Mesenchymal stem cell (in vitro differentiated cells and primary cell): ENCODE measurements at regions not wholly inside any gene's neighbourhood (a gene's known extent, or its start where the extent isn't known, plus 50 kb on each side); places are given as distances from the start of the nearest gene placed in this dataset.

Experiments used
- DNase-seq: peaks from one replicate; pipeline ENCODE4 v3.0.0-alpha.2; 2013
- H2AFZ ChIP-seq: one replicate; pipeline ENCODE4 v1.6.1; 2013; ENCODE audit warnings: low read depth, mild to moderate bottlenecking, control low read depth, inconsistent platforms, low read length, moderate library complexity
- H2AK5ac ChIP-seq: 2 replicates; pipeline ENCODE4 v1.6.1; 2013; ENCODE audit warnings: low read length, moderate library complexity, mild to moderate bottlenecking, inconsistent platforms; ENCODE audit not compliant: severe bottlenecking
- H2BK120ac ChIP-seq: one replicate; pipeline ENCODE4 v1.6.1; 2013; ENCODE audit warnings: low read depth, mild to moderate bottlenecking, inconsistent platforms, low read length, moderate library complexity
- H2BK12ac ChIP-seq, 2 experiments: one replicate each; pipeline ENCODE4 v1.6.1; 2013; ENCODE audit warnings: inconsistent platforms in 2 of 2, low read length in 2 of 2, mild to moderate bottlenecking in 2 of 2, moderate library complexity in 2 of 2, control low read depth in 1 of 2
- H2BK15ac ChIP-seq: one replicate; pipeline ENCODE4 v1.6.1; 2013; ENCODE audit warnings: mild to moderate bottlenecking, low read depth, inconsistent platforms; ENCODE audit not compliant: poor library complexity, severe bottlenecking
- H2BK5ac ChIP-seq: 2 replicates; pipeline ENCODE4 v1.6.1; 2013; ENCODE audit warnings: low read depth, mild to moderate bottlenecking, low read length, control low read depth, inconsistent platforms; ENCODE audit not compliant: poor library complexity, severe bottlenecking
- H3K14ac ChIP-seq, 2 experiments: one replicate each; pipeline ENCODE4 v1.6.1; 2013; ENCODE audit warnings: inconsistent platforms in 2 of 2, low read length in 2 of 2, control low read depth in 1 of 2, mild to moderate bottlenecking in 1 of 2, moderate library complexity in 1 of 2
- H3K18ac ChIP-seq, 2 experiments: one replicate each; pipeline ENCODE4 v1.6.1; 2013; ENCODE audit warnings: inconsistent platforms in 2 of 2, low read length in 2 of 2, control low read depth in 1 of 2, low read depth in 1 of 2, mild to moderate bottlenecking in 1 of 2
- H3K23ac ChIP-seq, 2 experiments: one replicate each; pipeline ENCODE4 v1.6.1; 2013; ENCODE audit warnings: inconsistent platforms in 2 of 2, low read length in 2 of 2, mild to moderate bottlenecking in 2 of 2, moderate library complexity in 2 of 2, control low read depth in 1 of 2
- H3K27ac ChIP-seq: 2 replicates; pipeline ENCODE4 v1.5.1; 2013; ENCODE audit warnings: mild to moderate bottlenecking, moderate library complexity, low read length, control low read depth, inconsistent platforms; ENCODE audit not compliant: poor library complexity, severe bottlenecking
- H3K27me3 ChIP-seq, 2 experiments: 2 replicates each; pipeline versions ENCODE4 v1.6.1 to v1.7.0; 2013; ENCODE audit warnings: low read length in 2 of 2, mild to moderate bottlenecking in 2 of 2, moderate library complexity in 2 of 2, control low read depth in 1 of 2, inconsistent platforms in 1 of 2; ENCODE audit not compliant: control insufficient read depth in 1 of 2, insufficient read depth in 1 of 2
- H3K36me3 ChIP-seq, 2 experiments: 2 replicates each; pipeline versions ENCODE4 v1.6.1 to v1.7.0; 2013; ENCODE audit warnings: low read length in 2 of 2, control low read depth in 1 of 2, inconsistent platforms in 1 of 2, low read depth in 1 of 2, mild to moderate bottlenecking in 1 of 2; ENCODE audit not compliant: insufficient read depth in 2 of 2, control insufficient read depth in 1 of 2
- H3K4ac ChIP-seq, 2 experiments: one replicate each; pipeline ENCODE4 v1.6.1; 2013; ENCODE audit warnings: inconsistent platforms in 2 of 2, low read length in 2 of 2, mild to moderate bottlenecking in 2 of 2, moderate library complexity in 2 of 2, control low read depth in 1 of 2, low read depth in 1 of 2
- H3K4me1 ChIP-seq: 2 replicates; pipeline ENCODE4 v1.6.1; 2013; ENCODE audit warnings: low read depth, low read length, control low read depth; ENCODE audit not compliant: control insufficient read depth, insufficient read depth
- H3K4me2 ChIP-seq: 2 replicates; pipeline ENCODE4 v1.6.1; 2013; ENCODE audit warnings: low read length, mild to moderate bottlenecking, inconsistent platforms; ENCODE audit not compliant: poor library complexity, severe bottlenecking
- H3K4me3 ChIP-seq, 2 experiments: 2 replicates each; pipeline versions ENCODE4 v1.5.1 to v1.7.0; 2013; ENCODE audit warnings: low read length in 2 of 2, mild to moderate bottlenecking in 2 of 2, control low read depth in 1 of 2, low read depth in 1 of 2; ENCODE audit not compliant: insufficient read depth in 1 of 2
- H3K79me1 ChIP-seq: replicated peaks from 2 replicates; pipeline ENCODE4 v1.6.1; 2013; ENCODE audit warnings: mild to moderate bottlenecking, control low read depth, low read length, inconsistent platforms; ENCODE audit not compliant: poor library complexity, severe bottlenecking
- H3K9ac ChIP-seq: 2 replicates; pipeline ENCODE4 v1.7.0; 2013; ENCODE audit warnings: mild to moderate bottlenecking, low read length, moderate library complexity
- H3K9me3 ChIP-seq: 2 replicates; pipeline ENCODE4 v1.7.0; 2013; ENCODE audit warnings: mild to moderate bottlenecking, low read length; ENCODE audit not compliant: control insufficient read depth
- H4K8ac ChIP-seq: one replicate; pipeline ENCODE4 v1.6.1; 2013; ENCODE audit warnings: inconsistent platforms, mild to moderate bottlenecking, low read length, moderate library complexity
- H4K91ac ChIP-seq: one replicate; pipeline ENCODE4 v1.6.1; 2013; ENCODE audit warnings: mild to moderate bottlenecking, low read length, inconsistent platforms
- WGBS: methylation state at CpG from one replicate; pipeline ENCODE4 v1.1.7; 2013; ENCODE audit warnings: mixed read lengths; 5-methylcytosine and 5-hydroxymethylcytosine counted together

DNA sequence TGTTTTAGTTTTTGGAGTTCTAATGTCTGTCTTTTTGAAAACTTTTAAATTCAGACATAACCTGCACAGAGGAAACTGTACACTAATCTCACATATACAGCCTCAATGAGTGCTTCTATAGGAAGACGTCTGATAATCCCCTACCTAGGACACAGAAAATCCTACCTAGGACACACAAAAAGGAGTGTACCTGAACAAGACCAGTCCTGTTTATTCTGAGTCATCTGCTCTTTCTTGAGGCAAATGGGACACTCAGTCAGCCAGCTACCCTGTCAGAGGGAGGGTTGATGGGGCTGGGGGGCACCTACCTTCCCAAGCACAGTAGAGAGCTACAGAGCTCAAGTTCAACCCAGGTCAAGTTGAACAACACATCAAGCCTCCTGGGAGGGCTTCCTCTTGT lies 346.6 kb upstream of the NCAM1 start:
- no peak overlapping the region for H2AK5ac ChIP-seq
- H3K27me3 ChIP-seq: no peaks in the 10 kb centered on the region
- H3K4me1 ChIP-seq: no peaks in the 10 kb centered on the region
- no peak overlapping the region for H3K14ac ChIP-seq
- no peak overlapping the region for H3K18ac ChIP-seq
- H3K4ac ChIP-seq: no peak overlapping the region
- H2BK15ac ChIP-seq: no peak overlapping the region
- no peak overlapping the region for H2AFZ ChIP-seq
- H4K91ac ChIP-seq: no peak overlapping the region
- no peak overlapping the region for H4K8ac ChIP-seq
- H3K4me2 ChIP-seq: no peak overlapping the region
- no peak overlapping the region for H3K9ac ChIP-seq
- H3K23ac ChIP-seq: no peak overlapping the region
- H2BK12ac ChIP-seq: no peak overlapping the region
- no peaks in the 10 kb centered on the region for H3K9me3 ChIP-seq
- H3K79me1 ChIP-seq: no peaks in the 10 kb centered on the region
- no peak overlapping the region for H3K4me3 ChIP-seq
- DNase-seq: no peak
- H3K27ac ChIP-seq: no peak overlapping the region
- no peak overlapping the region for H2BK120ac ChIP-seq
- no peaks in the 10 kb centered on the region for H3K36me3 ChIP-seq
- H2BK5ac ChIP-seq: no peak overlapping the region
- 92% methylated on average over 1 of the region's 1 CpG for whole genome bisulfite sequencing

DNA sequence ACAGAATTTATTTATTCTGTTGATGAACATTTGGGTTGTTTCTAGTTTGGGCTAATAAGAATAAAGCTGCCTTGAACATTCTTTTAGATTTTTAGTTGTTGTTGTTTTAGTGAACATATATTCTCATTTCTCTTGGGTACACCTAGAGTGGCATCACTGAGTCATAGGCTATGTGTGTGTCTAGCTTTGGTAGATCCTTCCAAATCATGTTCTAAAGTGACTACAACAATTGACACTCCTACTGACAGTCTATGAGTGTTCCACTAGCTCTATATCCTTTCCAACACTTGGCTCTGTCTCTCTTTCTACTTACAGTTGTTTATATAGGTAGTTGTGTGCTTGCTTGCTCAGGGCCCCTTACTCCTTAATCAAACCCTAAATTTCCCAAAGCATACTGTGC lies 346.0 kb upstream of the NCAM1 start:
- no peak overlapping the region for H3K4me3 ChIP-seq
- H3K18ac ChIP-seq: no peak overlapping the region
- no peak overlapping the region for H3K23ac ChIP-seq
- H2BK5ac ChIP-seq: no peak overlapping the region
- no peaks in the 10 kb centered on the region for H3K27me3 ChIP-seq
- no peak overlapping the region for H2BK12ac ChIP-seq
- no peaks in the 10 kb centered on the region for H3K79me1 ChIP-seq
- no peak overlapping the region for H3K4me2 ChIP-seq
- no peak overlapping the region for H2BK120ac ChIP-seq
- H2AFZ ChIP-seq: no peak overlapping the region
- no peaks in the 10 kb centered on the region for H3K9me3 ChIP-seq
- no peak overlapping the region for H3K14ac ChIP-seq
- H2BK15ac ChIP-seq: no peak overlapping the region
- H3K36me3 ChIP-seq: no peaks in the 10 kb centered on the region
- no peak overlapping the region for H4K91ac ChIP-seq
- H4K8ac ChIP-seq: no peak overlapping the region
- no peak overlapping the region for H3K4ac ChIP-seq
- H3K4me1 ChIP-seq: no peaks in the 10 kb centered on the region
- H3K9ac ChIP-seq: no peak overlapping the region
- H2AK5ac ChIP-seq: no peak overlapping the region
- no peak overlapping the region for H3K27ac ChIP-seq
- no peak for DNase-seq

- no peaks in the 10 kb centered on the region for H3K9me3 ChIP-seq
- H3K36me3 ChIP-seq: no peaks in the 10 kb centered on the region
- no peak overlapping the region for H2AK5ac ChIP-seq
- H3K18ac ChIP-seq: no peak overlapping the region
- H3K4ac ChIP-seq: no peak overlapping the region
- no peak overlapping the region for H3K4me2 ChIP-seq
- no peak overlapping the region for H2BK120ac ChIP-seq
- no peak overlapping the region for H3K14ac ChIP-seq
- no peak overlapping the region for H2AFZ ChIP-seq
- H3K27ac ChIP-seq: no peak overlapping the region
- H3K4me1 ChIP-seq: no peaks in the 10 kb centered on the region
- H2BK15ac ChIP-seq: no peak overlapping the region
- H2BK12ac ChIP-seq: no peak overlapping the region
- H3K4me3 ChIP-seq: no peak overlapping the region
- no peak overlapping the region for H4K8ac ChIP-seq
- H3K79me1 ChIP-seq: no peaks in the 10 kb centered on the region
- no peak overlapping the region for H4K91ac ChIP-seq
- H2BK5ac ChIP-seq: no peak overlapping the region
- H3K27me3 ChIP-seq: no peaks in the 10 kb centered on the region
- no peak overlapping the region for H3K9ac ChIP-seq
- H3K23ac ChIP-seq: no peak overlapping the region
- no peak for DNase-seq
These were observed 345.3 kb upstream of the NCAM1 start for GRCh38 chr11:112615891-112616290.

- no peak overlapping the region for H2BK120ac ChIP-seq
- H2BK12ac ChIP-seq: no peak overlapping the region
- 86% methylated on average over 4 of the region's 4 CpGs for WGBS
- no peak overlapping the region for H2BK5ac ChIP-seq
- H2BK15ac ChIP-seq: no peak overlapping the region
- no peak overlapping the region for H4K8ac ChIP-seq
- H3K4me1 ChIP-seq: no peaks in the 10 kb centered on the region
- H2AFZ ChIP-seq: no peak overlapping the region
- H3K9me3 ChIP-seq: no peaks in the 10 kb centered on the region
- no peak overlapping the region for H3K14ac ChIP-seq
- no peak overlapping the region for H3K27ac ChIP-seq
- H3K9ac ChIP-seq: no peak overlapping the region
- no peak overlapping the region for H3K4me2 ChIP-seq
- no peak overlapping the region for H3K4ac ChIP-seq
- H2AK5ac ChIP-seq: no peak overlapping the region
- no peak overlapping the region for H3K18ac ChIP-seq
- H3K36me3 ChIP-seq: no peaks in the 10 kb centered on the region
- no peaks in the 10 kb centered on the region for H3K27me3 ChIP-seq
- H3K4me3 ChIP-seq: no peak overlapping the region
- H4K91ac ChIP-seq: no peak overlapping the region
- no peak for DNase-seq
- no peak overlapping the region for H3K23ac ChIP-seq
- no peaks in the 10 kb centered on the region for H3K79me1 ChIP-seq
These were observed 344.7 kb upstream of the NCAM1 start for GRCh38 chr11:112616327-112617097.
